COR-L47 (cell line): ENCODE measurements at regions not wholly inside any gene's neighbourhood (a gene's known extent, or its start where the extent isn't known, plus 50 kb on each side); places are given as distances from the start of the nearest gene placed in this dataset.

Experiments
- DNase-seq: peaks from one replicate; lab custom pipeline; 2025; lab: John Stamatoyannopoulos, UW

DNA sequence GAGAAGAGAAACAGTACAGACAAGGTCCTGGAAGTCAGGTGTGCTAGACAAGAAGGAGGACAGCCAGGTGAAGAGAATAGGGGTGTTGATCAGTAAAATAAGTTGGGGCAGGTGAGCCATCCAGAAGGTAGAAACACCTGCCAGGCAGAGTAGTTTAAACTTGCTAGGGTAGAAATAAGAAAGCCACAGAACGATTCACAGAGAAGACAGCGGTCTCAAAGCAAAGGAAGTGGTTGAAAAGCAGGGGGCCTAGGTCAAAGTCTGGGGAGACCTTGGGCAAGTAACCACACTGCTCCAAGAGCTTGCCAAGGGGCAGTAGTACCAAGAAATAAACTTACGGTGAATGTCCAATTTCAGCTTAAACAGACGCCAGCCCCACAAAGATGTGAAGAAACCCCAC, 116.6 kb upstream of the PROX1 start:
- DNase-seq, result no peak

GRCh38 chr1:213874789-213875188, 113.0 kb upstream of the PROX1 start:
- no peak for DNase-seq

DNA sequence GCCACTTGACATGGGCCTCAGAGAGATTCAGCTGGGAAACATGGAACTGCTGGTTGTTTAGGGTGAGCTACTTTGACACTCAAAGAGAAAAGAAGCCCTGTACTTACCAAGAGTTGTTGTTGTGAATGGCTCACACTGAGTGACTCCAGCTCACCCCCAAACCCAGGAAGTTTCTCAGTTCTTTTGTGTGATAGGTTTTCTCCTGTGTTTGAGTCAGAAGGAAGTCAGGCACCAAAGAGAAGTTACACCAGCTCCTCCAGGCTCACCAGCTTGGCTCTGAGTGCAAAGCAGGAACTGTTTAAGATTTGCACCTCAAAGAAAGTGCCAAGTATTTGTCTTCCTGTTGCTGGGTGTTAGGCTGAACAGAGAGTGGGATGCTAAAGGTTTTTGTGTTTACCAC, 111.2 kb upstream of the PROX1 start:
- no peak for DNase-seq

DNA sequence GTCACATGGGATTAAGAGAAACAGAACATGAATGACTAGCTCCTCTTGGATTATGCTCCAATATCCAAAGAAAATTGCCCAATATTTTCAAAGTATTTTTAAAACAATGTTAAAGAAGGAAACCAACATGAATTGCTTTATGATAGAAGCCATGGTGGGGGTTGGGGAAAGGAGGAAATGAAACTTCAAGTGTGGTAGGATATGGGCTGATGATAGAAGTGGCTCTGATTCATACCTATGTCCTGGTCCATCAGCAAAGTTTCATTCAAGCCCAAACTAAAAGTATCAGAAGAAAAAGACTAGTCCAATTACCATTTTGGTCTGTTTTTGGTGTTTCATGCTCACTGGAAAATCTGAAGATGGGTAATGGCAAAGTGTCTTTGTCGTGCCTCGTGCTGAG, 104.2 kb upstream of the PROX1 start:
- DNase-seq, result no peak

- DNase-seq, result no peak
Measured at GRCh38 chr1:213884402-213884801, 103.4 kb upstream of the PROX1 start.

- DNase-seq, result no peak
Measured at GRCh38 chr1:213884942-213885341, 102.8 kb upstream of the PROX1 start.

- DNase-seq, result no peak
Measured at GRCh38 chr1:213887842-213888241, 99.9 kb upstream of the PROX1 start.

DNA sequence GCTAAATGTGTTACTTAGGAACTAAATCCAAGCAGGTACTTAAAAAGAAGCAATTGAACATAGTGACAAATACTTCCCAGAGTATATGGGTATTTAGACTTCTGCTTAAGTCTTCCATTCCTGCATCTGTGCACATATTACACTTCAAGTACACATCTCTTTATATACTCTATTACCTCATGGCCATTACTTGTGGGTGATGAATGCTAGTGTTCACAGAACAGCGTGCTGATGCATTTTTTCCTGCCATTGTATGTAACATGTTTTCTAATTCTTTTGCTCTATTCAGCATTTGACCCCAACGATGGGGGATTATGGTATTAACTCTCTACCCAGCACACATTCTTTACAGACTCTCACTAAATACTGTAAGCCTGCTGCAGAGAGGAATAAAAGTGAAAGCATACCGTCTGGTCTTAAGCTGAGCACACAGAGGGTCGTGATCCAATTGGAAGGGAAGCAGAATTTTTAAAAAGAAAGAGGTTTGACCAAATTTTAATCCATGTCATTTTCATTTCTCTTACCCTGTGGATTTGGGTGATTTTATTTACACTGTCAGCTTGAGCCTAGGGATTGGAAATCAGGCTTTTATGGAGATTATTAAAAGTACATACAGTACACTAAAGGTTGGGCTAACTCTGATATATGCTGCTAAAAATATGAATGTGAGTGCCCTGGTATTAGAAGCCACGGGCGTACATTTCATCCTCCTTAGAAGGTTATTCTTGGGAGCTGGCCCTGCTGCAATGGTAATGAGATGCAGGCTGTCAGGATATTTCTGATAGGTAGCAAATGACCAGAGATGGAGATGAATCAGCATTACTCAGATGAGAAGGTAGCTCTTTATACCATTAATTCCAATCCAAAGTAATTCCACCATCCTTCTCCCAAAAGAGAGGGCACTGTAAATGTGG, 95.5 kb upstream of the PROX1 start:
- DNase-seq, result no peak

- DNase-seq, result no peak
Measured at GRCh38 chr1:213898684-213899083, 89.1 kb upstream of the PROX1 start.

- DNase-seq, result no peak
Measured at GRCh38 chr1:213899413-213899812, 88.4 kb upstream of the PROX1 start.

GRCh38 chr1:213905344-213905743, 82.4 kb upstream of the PROX1 start:
- DNase-seq, result no peak

DNA sequence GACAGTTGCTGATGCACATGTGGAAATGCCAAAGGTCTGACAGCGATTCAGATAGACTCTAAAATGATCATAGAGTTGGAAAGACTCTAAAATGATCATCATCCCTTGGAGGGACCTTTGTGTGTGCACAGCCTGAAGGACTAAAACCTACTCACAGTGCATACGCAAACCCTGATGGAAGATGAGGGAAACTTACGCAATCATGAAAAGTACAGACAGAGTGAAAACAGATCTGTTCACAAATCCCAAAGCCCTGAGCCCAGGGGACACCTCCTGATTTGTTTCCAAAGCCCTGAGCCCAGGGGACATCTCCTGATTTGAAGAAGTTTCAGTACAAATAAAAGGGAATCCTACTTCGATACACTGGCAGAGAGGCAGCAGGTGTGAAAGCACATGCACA, 79.3 kb upstream of the PROX1 start:
- no peak for DNase-seq

DNA sequence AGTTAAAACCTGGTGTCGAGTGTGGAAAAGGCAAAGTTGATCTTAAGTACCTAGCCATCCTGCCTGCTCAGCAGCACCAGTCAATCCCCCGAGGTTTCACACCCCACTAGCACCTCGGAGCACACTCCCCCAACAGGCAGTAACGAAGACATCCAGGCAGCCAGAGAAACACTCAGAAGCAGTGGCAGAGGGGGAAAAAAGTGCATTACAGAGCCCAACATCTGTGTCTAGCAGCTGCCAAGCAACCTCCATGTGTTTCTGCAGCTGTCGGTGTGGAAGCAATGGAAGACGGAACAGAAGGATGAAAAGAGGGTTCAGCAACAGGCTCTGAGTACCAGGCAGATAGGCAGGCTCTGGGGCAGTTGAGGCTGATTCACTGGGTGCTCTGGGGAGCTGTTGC, 73.4 kb upstream of the PROX1 start:
- DNase-seq, result no peak

DNA sequence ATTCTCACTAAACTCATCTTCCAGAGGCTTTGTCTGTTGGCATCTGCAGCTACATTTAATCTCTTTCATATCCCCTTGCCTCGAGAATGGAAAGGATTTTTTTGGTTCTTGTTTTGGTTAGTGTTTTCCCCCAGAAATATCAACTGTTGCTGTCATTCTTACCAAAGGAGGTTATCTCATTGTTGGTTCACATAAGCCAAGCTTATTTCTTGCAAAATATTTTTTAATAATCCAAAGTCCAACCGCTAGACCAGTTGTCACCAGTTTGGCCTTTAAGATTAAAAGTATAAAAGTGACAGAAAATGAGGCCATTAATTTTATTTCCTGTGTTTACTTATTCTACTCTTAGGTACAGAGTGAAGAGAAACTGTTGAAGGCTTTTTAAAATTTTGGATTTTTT, 66.5 kb upstream of the PROX1 start:
- DNase-seq, result no peak

- DNase-seq, result no peak
Measured at GRCh38 chr1:213921712-213922111, 66.1 kb upstream of the PROX1 start.

- no peak for DNase-seq
Measured at GRCh38 chr1:213925531-213926182, 62.1 kb upstream of the PROX1 start.

- DNase-seq, result no peak
Measured at GRCh38 chr1:213927846-213928245, 59.9 kb upstream of the PROX1 start.

DNA sequence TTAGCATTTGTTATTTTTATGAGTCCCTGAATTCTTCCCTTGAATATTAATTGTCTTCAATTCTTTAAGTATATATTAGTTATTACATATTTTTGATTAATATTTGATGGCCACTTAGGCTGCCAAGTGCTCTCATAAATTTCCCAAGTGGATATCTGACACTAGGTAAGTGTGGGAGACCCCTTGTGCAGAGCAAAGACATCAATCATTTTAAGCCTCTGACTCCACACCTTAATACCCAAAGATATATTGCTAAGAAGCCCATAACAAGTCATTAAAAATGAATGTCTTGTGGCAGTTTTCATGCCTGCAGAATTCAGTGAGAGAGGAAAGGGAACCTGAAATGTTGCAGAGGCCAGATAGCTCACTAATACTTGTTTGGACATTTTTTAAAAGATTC, 58.4 kb upstream of the PROX1 start:
- no peak for DNase-seq

GRCh38 chr1:213931836-213932235, 55.9 kb upstream of the PROX1 start:
- no peak for DNase-seq

- no peak for DNase-seq
Measured at GRCh38 chr1:213933336-213933735, 54.4 kb upstream of the PROX1 start.

GRCh38 chr1:213934649-213935048, 53.1 kb upstream of the PROX1 start:
- DNase-seq, result peak; percentile 43

GRCh38 chr1:213936571-213936970, 51.2 kb upstream of the PROX1 start:
- DNase-seq, result no peak
